Epithelial cell of prostate (primary cell): ENCODE measurements at regions not wholly inside any gene's neighbourhood (a gene's known extent, or its start where the extent isn't known, plus 50 kb on each side); places are given as distances from the start of the nearest gene placed in this dataset.
"Not testable (repeated sequence)": the region's sequence is repeated elsewhere in the genome, so short reads cannot be mapped to it uniquely, and the experiment has no call there.

Experiments
- DNase-seq: peaks from one replicate; pipeline ENCODE4 v3.0.0-alpha.2; 2011; ENCODE audit warnings: low read depth, low spot score
- H3K27ac ChIP-seq: fragments of 450-650 bp; 2 replicates; pipeline ENCODE4 v1.5.1; 2017; ENCODE audit warnings: mild to moderate bottlenecking

GRCh38 chr3:26105261-26105660 is 315.4 kb downstream of the OXSM start:
- H3K27ac ChIP-seq = no peak overlapping the region
- no peak for DNase-seq

- no peak overlapping the region for H3K27ac ChIP-seq
- no peak for DNase-seq
Measured at GRCh38 chr3:26106228-26106627, 316.3 kb downstream of the OXSM start.

GRCh38 chr3:26108846-26109489 is 319.1 kb downstream of the OXSM start:
- no peak overlapping the region for H3K27ac ChIP-seq
- no peak for DNase-seq

- no peak for DNase-seq
- H3K27ac ChIP-seq = no peak overlapping the region
Measured at GRCh38 chr3:26114851-26115250, 325.0 kb downstream of the OXSM start.

- H3K27ac ChIP-seq = no peak overlapping the region
- no peak for DNase-seq
Measured at GRCh38 chr3:26118165-26118564, 328.3 kb downstream of the OXSM start.

- H3K27ac ChIP-seq = no peak overlapping the region
- no peak for DNase-seq
Measured at GRCh38 chr3:26132942-26133341, 343.1 kb downstream of the OXSM start.

GRCh38 chr3:26141296-26141695 is 351.4 kb downstream of the OXSM start:
- no peak for DNase-seq
- H3K27ac ChIP-seq = no peak overlapping the region

GRCh38 chr3:26145769-26146168 is 355.9 kb downstream of the OXSM start:
- DNase-seq = no peak
- no peak overlapping the region for H3K27ac ChIP-seq

- not testable (repeated sequence) for DNase-seq, H3K27ac ChIP-seq
Measured at GRCh38 chr3:26157428-26157827, 367.5 kb downstream of the OXSM start.

GRCh38 chr3:26171006-26171405 is 381.1 kb downstream of the OXSM start:
- DNase-seq = no peak

GRCh38 chr3:26191556-26191955 is 401.7 kb downstream of the OXSM start:
- H3K27ac ChIP-seq = no peak overlapping the region
- no peak for DNase-seq

More at GRCh38 chr3:26171006-26171405, 381.1 kb downstream of the OXSM start:
- H3K27ac ChIP-seq = no peak overlapping the region

GRCh38 chr3:26193558-26193957 is 403.7 kb downstream of the OXSM start:
- DNase-seq = no peak
- no peak overlapping the region for H3K27ac ChIP-seq

GRCh38 chr3:26196781-26197180 is 406.9 kb downstream of the OXSM start:
- no peak for DNase-seq

GRCh38 chr3:26198609-26199008 is 408.7 kb downstream of the OXSM start:
- no peak for DNase-seq
- no peak overlapping the region for H3K27ac ChIP-seq

More at GRCh38 chr3:26196781-26197180, 406.9 kb downstream of the OXSM start:
- H3K27ac ChIP-seq = no peak overlapping the region

GRCh38 chr3:26202169-26202568 is 412.3 kb downstream of the OXSM start:
- DNase-seq = no peak
- no peak overlapping the region for H3K27ac ChIP-seq

GRCh38 chr3:26205475-26205874 is 415.6 kb downstream of the OXSM start:
- DNase-seq = no peak
- H3K27ac ChIP-seq = no peak overlapping the region

GRCh38 chr3:26208201-26208600 is 414.4 kb upstream of the LRRC3B start:
- no peak for DNase-seq

GRCh38 chr3:26229801-26230200 is 392.8 kb upstream of the LRRC3B start:
- H3K27ac ChIP-seq = no peak overlapping the region

More at GRCh38 chr3:26208201-26208600, 414.4 kb upstream of the LRRC3B start:
- H3K27ac ChIP-seq = no peak overlapping the region

GRCh38 chr3:26233374-26233773 is 389.2 kb upstream of the LRRC3B start:
- no peak overlapping the region for H3K27ac ChIP-seq
- DNase-seq = no peak

More at GRCh38 chr3:26229801-26230200, 392.8 kb upstream of the LRRC3B start:
- no peak for DNase-seq

GRCh38 chr3:26236531-26236930 is 386.0 kb upstream of the LRRC3B start:
- no peak for DNase-seq
- no peak overlapping the region for H3K27ac ChIP-seq

- no peak overlapping the region for H3K27ac ChIP-seq
- DNase-seq = no peak
Measured at GRCh38 chr3:26237036-26237682, 385.4 kb upstream of the LRRC3B start.

GRCh38 chr3:26244586-26244985 is 378.0 kb upstream of the LRRC3B start:
- DNase-seq, H3K27ac ChIP-seq: not testable (repeated sequence)
